DOHH2 (cell line): ENCODE measurements at regions not wholly inside any gene's neighbourhood (a gene's known extent, or its start where the extent isn't known, plus 50 kb on each side); places are given as distances from the start of the nearest gene placed in this dataset.

ENCODE experiments used
- EZH2phosphoT487 ChIP-seq: fragments of 200-600 bp; sonication (generic); IDR thresholded peaks from 2 replicates; pipeline ENCODE4 v1.6.1; 2017; ENCODE audit warnings: borderline replicate concordance, mild to moderate bottlenecking, antibody characterized with exemption, low read length, moderate library complexity, mixed read lengths
- TF ChIP-seq, protein P1 (sequence below): fragments of 200-600 bp; sonication (generic); IDR thresholded peaks from one replicate; pipeline ENCODE4 v1.5.1; 2014; ENCODE audit warnings: antibody characterized with exemption, mild to moderate bottlenecking, low read depth, low read length; ENCODE audit not compliant: poor library complexity, severe bottlenecking

GRCh38 chr5:166596043-166596442 is 1695.4 kb upstream of the WWC1 start:
- TF ChIP-seq EZH2phosphoT487, result no peak
- TF ChIP-seq, protein P1, sequence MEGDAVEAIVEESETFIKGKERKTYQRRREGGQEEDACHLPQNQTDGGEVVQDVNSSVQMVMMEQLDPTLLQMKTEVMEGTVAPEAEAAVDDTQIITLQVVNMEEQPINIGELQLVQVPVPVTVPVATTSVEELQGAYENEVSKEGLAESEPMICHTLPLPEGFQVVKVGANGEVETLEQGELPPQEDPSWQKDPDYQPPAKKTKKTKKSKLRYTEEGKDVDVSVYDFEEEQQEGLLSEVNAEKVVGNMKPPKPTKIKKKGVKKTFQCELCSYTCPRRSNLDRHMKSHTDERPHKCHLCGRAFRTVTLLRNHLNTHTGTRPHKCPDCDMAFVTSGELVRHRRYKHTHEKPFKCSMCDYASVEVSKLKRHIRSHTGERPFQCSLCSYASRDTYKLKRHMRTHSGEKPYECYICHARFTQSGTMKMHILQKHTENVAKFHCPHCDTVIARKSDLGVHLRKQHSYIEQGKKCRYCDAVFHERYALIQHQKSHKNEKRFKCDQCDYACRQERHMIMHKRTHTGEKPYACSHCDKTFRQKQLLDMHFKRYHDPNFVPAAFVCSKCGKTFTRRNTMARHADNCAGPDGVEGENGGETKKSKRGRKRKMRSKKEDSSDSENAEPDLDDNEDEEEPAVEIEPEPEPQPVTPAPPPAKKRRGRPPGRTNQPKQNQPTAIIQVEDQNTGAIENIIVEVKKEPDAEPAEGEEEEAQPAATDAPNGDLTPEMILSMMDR, result no peak
